OCI-LY7 (cell line): ENCODE measurements at regions not wholly inside any gene's neighbourhood (a gene's known extent, or its start where the extent isn't known, plus 50 kb on each side); places are given as distances from the start of the nearest gene placed in this dataset.

Experiments
- BruUV-seq: library from RNA; stranded (reverse); fragments of 400-500 nt; replicated peaks from 2 replicates; lab custom pipeline; 2021; lab: Mats Ljungman, UMichigan
- CTCF ChIA-PET: fragments of 300-600 bp; sonication (Branson Sonifier 250); formaldehyde crosslinking; loops from one replicate; lab custom pipeline; 2022; ENCODE audit warnings: antibody characterized with exemption; ENCODE audit not compliant: unreplicated experiment; lab: Charles Lee
- POLR2A ChIA-PET: fragments of 300-600 bp; sonication (Branson Sonifier 250); formaldehyde crosslinking; loops from one replicate; lab custom pipeline; 2022; ENCODE audit warnings: antibody characterized with exemption; lab: Charles Lee
- DNase-seq: peaks from one replicate; pipeline ENCODE4 v3.0.0-alpha.2; 2015; ENCODE audit warnings: low spot score
- H2AFZ ChIP-seq: fragments of 200-600 bp; sonication (generic), shearing (Covaris generic); 2 replicates; pipeline ENCODE4 v1.6.1; 2014; ENCODE audit warnings: mild to moderate bottlenecking, antibody characterized with exemption, low read length, moderate library complexity
- H3K27ac ChIP-seq: fragments of 200-600 bp; sonication (generic); 2 replicates; pipeline ENCODE4 v1.5.1; 2014; ENCODE audit warnings: mixed run types, low read depth, mild to moderate bottlenecking, moderate library complexity, low read length, inconsistent platforms; ENCODE audit not compliant: poor library complexity, severe bottlenecking
- H3K36me3 ChIP-seq: fragments of 200-600 bp; sonication (generic); 2 replicates; pipeline ENCODE4 v1.6.1; 2014; ENCODE audit warnings: mild to moderate bottlenecking, antibody characterized with exemption, low read length, moderate library complexity, mixed read lengths; ENCODE audit not compliant: insufficient read depth
- H3K4me1 ChIP-seq: fragments of 200-600 bp; sonication (generic); 2 replicates; pipeline ENCODE4 v1.5.1; 2014; ENCODE audit warnings: mild to moderate bottlenecking, low read length; ENCODE audit not compliant: insufficient read depth, poor library complexity, severe bottlenecking
- H3K4me2 ChIP-seq: fragments of 200-600 bp; sonication (generic); 2 replicates; pipeline ENCODE4 v1.6.1; 2014; ENCODE audit warnings: mild to moderate bottlenecking, low read length
- H3K4me3 ChIP-seq: fragments of 200-600 bp; sonication (generic); 2 replicates; pipeline ENCODE4 v1.5.1; 2014; ENCODE audit warnings: mild to moderate bottlenecking, low read depth, low read length; ENCODE audit not compliant: poor library complexity, severe bottlenecking
- H3K79me2 ChIP-seq: fragments of 200-600 bp; sonication (generic); 2 replicates; pipeline ENCODE4 v1.6.1; 2016; ENCODE audit warnings: low read depth, mild to moderate bottlenecking, low read length, moderate library complexity, mixed read lengths; ENCODE audit not compliant: insufficient read depth
- H3K9me2 ChIP-seq: fragments of 200-600 bp; sonication (generic); 2 replicates; pipeline ENCODE4 v1.6.1; 2016; ENCODE audit warnings: mild to moderate bottlenecking, low read length, mixed read lengths; ENCODE audit not compliant: insufficient read depth
- H3K9me3 ChIP-seq: fragments of 200-600 bp; sonication (generic); 2 replicates; pipeline ENCODE4 v1.6.1; 2014; ENCODE audit warnings: mild to moderate bottlenecking, mixed run types, low read length, mixed read lengths
- H4K20me1 ChIP-seq: fragments of 200-600 bp; sonication (generic); 2 replicates; pipeline ENCODE4 v1.6.1; 2014; ENCODE audit warnings: mild to moderate bottlenecking, antibody characterized with exemption, low read length, moderate library complexity, mixed read lengths; ENCODE audit not compliant: insufficient read depth
- CTCF ChIP-seq: fragments of 200-600 bp; sonication (generic); conservative IDR thresholded peaks from 2 replicates; pipeline ENCODE4 v1.5.1; 2014; ENCODE audit warnings: mild to moderate bottlenecking, antibody characterized with exemption, low read length, moderate library complexity, mixed read lengths
- EZH2phosphoT487 ChIP-seq: fragments of 200-600 bp; sonication (generic); IDR thresholded peaks from 2 replicates; pipeline ENCODE4 v1.6.1; 2018; ENCODE audit warnings: low read depth, borderline replicate concordance, mild to moderate bottlenecking, mixed run types, antibody characterized with exemption, low read length, moderate library complexity, mixed read lengths
- intact Hi-C: fragments of 100-400 bp; cut with micrococcal nuclease; formaldehyde crosslinking; loops from one replicate; pipeline ENCODE4 v1.10.0; 2022; ENCODE audit not compliant: unreplicated experiment

- H3K4me3 ChIP-seq: no peak overlapping the region
- TF ChIP-seq EZH2phosphoT487 (no peak), CTCF (no peak)
- ChIA-PET POLR2A (interaction anchor here (1.1 to 1.5 kb wide), 3 partner anchors 8 to 16 kb away, joined by 3 to 6 read pairs (median 3); no protein-coding TSS in a partner anchor), CTCF (no interaction called here)
- no TSS peak for BruUV-seq
- no peak overlapping the region for H3K27ac ChIP-seq
- intact Hi-C loops: no loop called here
- H3K79me2 ChIP-seq: no peaks in the 10 kb centered on the region
- H3K4me2 ChIP-seq: no peak overlapping the region
- H3K9me3 ChIP-seq: no peaks in the 10 kb centered on the region
- H3K4me1 ChIP-seq: no peaks in the 10 kb centered on the region
- no peak for DNase-seq
- H3K36me3 ChIP-seq: no peaks in the 10 kb centered on the region
- no peak overlapping the region for H2AFZ ChIP-seq
- no peaks in the 10 kb centered on the region for H3K9me2 ChIP-seq
- no peaks in the 10 kb centered on the region for H4K20me1 ChIP-seq
These were observed 376.0 kb downstream of the ICE1 start for GRCh38 chr5:5798462-5798861.

GRCh38 chr5:5798041-5798440, 375.6 kb downstream of the ICE1 start:
- Histone ChIP-seq H3K4me1 (no peaks in the 10 kb centered on the region), H3K9me3 (no peaks in the 10 kb centered on the region), H3K4me3 (no peak overlapping the region), H2AFZ (no peak overlapping the region), H3K4me2 (no peak overlapping the region), H3K79me2 (no peaks in the 10 kb centered on the region), H3K9me2 (no peaks in the 10 kb centered on the region), H3K36me3 (no peaks in the 10 kb centered on the region), H4K20me1 (no peaks in the 10 kb centered on the region), H3K27ac (no peak overlapping the region)
- CTCF ChIA-PET: no interaction called here
- no TSS peak for BruUV-seq
- no peak for TF ChIP-seq EZH2phosphoT487
- TF ChIP-seq CTCF: no peak
- POLR2A ChIA-PET: interaction anchor here (1.2 to 1.5 kb wide), 2 partner anchors 8 to 17 kb away, joined by 3 to 6 read pairs; no protein-coding TSS in a partner anchor
- intact Hi-C loops: no loop called here
- no peak for DNase-seq

- no peaks in the 10 kb centered on the region for H3K36me3 ChIP-seq
- no TSS peak for BruUV-seq
- POLR2A ChIA-PET: interaction anchor here (0.5 to 1.2 kb wide), 3 partner anchors 8 to 940 kb away, joined by 3 to 5 read pairs (median 3); no protein-coding TSS in a partner anchor
These were observed 372.7 kb downstream of the ICE1 start for GRCh38 chr5:5795074-5795771.

More at GRCh38 chr5:5795074-5795771, 372.7 kb downstream of the ICE1 start:
- no peaks in the 10 kb centered on the region for H4K20me1 ChIP-seq
- no peak for DNase-seq
- H3K9me2 ChIP-seq: no peaks in the 10 kb centered on the region
- no peak overlapping the region for H3K4me2 ChIP-seq
- H3K4me1 ChIP-seq: no peaks in the 10 kb centered on the region
- H3K4me3 ChIP-seq: no peak overlapping the region
- no peaks in the 10 kb centered on the region for H3K79me2 ChIP-seq
- CTCF ChIA-PET: no interaction called here
- no peak overlapping the region for H3K27ac ChIP-seq
- no peak overlapping the region for H2AFZ ChIP-seq
- H3K9me3 ChIP-seq: no peaks in the 10 kb centered on the region
- TF ChIP-seq EZH2phosphoT487 (no peak), CTCF (no peak)
- intact Hi-C loops: no loop called here
